HG02759 (cell line): ENCODE measurements at regions not wholly inside any gene's neighbourhood (a gene's known extent, or its start where the extent isn't known, plus 50 kb on each side); places are given as distances from the start of the nearest gene placed in this dataset.

Experiments
- ATAC-seq: cut with Tn5 transposase; IDR thresholded peaks from one replicate; pipeline ENCODE4 v1.9.1; 2021; ENCODE audit warnings: mild to moderate bottlenecking, moderate library complexity; ENCODE audit not compliant: unreplicated experiment

DNA sequence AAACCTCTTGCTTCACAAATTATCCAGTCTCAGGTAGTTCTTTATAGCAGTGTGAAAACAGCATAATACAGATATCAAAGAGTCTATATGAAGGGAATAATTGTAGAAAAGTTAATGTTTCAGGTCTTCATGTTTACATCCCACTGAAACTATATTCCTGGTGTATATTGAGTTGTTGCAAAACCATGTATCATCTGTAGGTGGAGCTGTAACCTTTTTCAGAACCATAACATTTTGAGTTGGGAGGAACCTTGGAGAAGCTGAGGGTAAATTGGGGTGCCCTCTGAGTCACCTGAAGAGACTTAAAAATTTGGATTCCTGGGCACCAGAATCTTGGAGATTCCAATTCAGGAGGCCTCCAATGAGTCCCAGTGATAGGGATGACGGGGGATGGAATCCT lies 51.9 kb upstream of the TAPT1 start:
- no peak for ATAC-seq
